ENCODE measurements at regions not wholly inside any gene's neighbourhood (a gene's known extent, or its start where the extent isn't known, plus 50 kb on each side); places are given as distances from the start of the nearest gene placed in this dataset.

GRCh38 chr18:30134020-30134419 lies 908.5 kb downstream of the DSC3 start:
- ATAC-seq (ENCODE audit: low read depth) (no peak), DNase-seq (no peak)
- Histone ChIP-seq H4K20me1 (ENCODE audit: control insufficient read depth, insufficient read depth, low read length, poor library complexity, severe bottlenecking) (no peaks in the 10 kb centered on the region), H3K27me3 (replicated peaks in 1 of 4; ENCODE audit: control extremely low read depth in 1 of 4, control insufficient read depth in 3 of 4, insufficient read depth in 4 of 4, low read length in 3 of 4) (no peaks in the 10 kb centered on the region), H3K36me3 (replicated peaks in 1 of 2; ENCODE audit: control extremely low read depth in 1 of 2, control insufficient read depth in 1 of 2, extremely low read depth in 1 of 2, insufficient read depth in 2 of 2, low read length in 1 of 2) (no peaks in the 10 kb centered on the region), H3K9me3 (ENCODE audit: control extremely low read depth in 1 of 3, control insufficient read depth in 2 of 3, insufficient read depth in 1 of 3, low read length in 2 of 3) (peaks cover 0 to 10% (median 3%) of the 10 kb centered on the region in 3 donors), H3K9ac (ENCODE audit: low read length) (no peak overlapping the region), H2AFZ (ENCODE audit: insufficient read depth, low read depth, low read length, poor library complexity, severe bottlenecking) (no peak overlapping the region), H3K79me2 (ENCODE audit: control insufficient read depth, insufficient read depth, low read length) (no peaks in the 10 kb centered on the region), H3K27ac (ENCODE audit: low read length in 2 of 2) (no peak overlapping the region), H3K4me1 (ENCODE audit: control insufficient read depth in 2 of 2, insufficient read depth in 2 of 2, low read length in 2 of 2) (no peaks in the 10 kb centered on the region), H3K4me3 (ENCODE audit: control extremely low read depth in 1 of 5, extremely low read depth in 1 of 5, insufficient read depth in 1 of 5, low read depth in 2 of 5, low read length in 4 of 5) (no peak overlapping the region), H3K4me2 (replicated peaks; ENCODE audit: low read depth, low read length, poor library complexity, severe bottlenecking) (no peak overlapping the region)
- Mint-ChIP-seq H3K27ac (no peak overlapping the region), H3K4me3 (no peak overlapping the region), H3K27me3 (no peaks in the 10 kb centered on the region), H3K9me3 (ENCODE audit: insufficient read depth) (peaks cover 7% of the 10 kb centered on the region), H3K4me1 (no peaks in the 10 kb centered on the region)
- 33% methylated on average over 1 of the region's 2 CpGs for WGBS (ENCODE audit: insufficient coverage)
- TF ChIP-seq CTCF (IDR thresholded peaks at IDR 0.05) (no peak), EZH2 (IDR thresholded peaks at IDR 0.05; ENCODE audit: borderline replicate concordance, insufficient read depth, low read depth, low read length, poor library complexity, severe bottlenecking) (no peak)
- intact Hi-C loops (cut with micrococcal nuclease), result no loop called here
- CTCF ChIA-PET, result no interaction called here
- POLR2A ChIA-PET, result no interaction called here

- Histone ChIP-seq H3K4me2 (replicated peaks; ENCODE audit: low read depth, low read length, poor library complexity, severe bottlenecking) (no peak overlapping the region), H3K9me3 (ENCODE audit: control extremely low read depth in 1 of 3, control insufficient read depth in 2 of 3, insufficient read depth in 1 of 3, low read length in 2 of 3) (peaks cover 0 to 8% (median 2%) of the 10 kb centered on the region in 3 donors), H2AFZ (ENCODE audit: insufficient read depth, low read depth, low read length, poor library complexity, severe bottlenecking) (no peak overlapping the region), H4K20me1 (ENCODE audit: control insufficient read depth, insufficient read depth, low read length, poor library complexity, severe bottlenecking) (no peaks in the 10 kb centered on the region), H3K36me3 (replicated peaks in 1 of 2; ENCODE audit: control extremely low read depth in 1 of 2, control insufficient read depth in 1 of 2, extremely low read depth in 1 of 2, insufficient read depth in 2 of 2, low read length in 1 of 2) (no peaks in the 10 kb centered on the region), H3K79me2 (ENCODE audit: control insufficient read depth, insufficient read depth, low read length) (no peaks in the 10 kb centered on the region), H3K4me3 (ENCODE audit: control extremely low read depth in 1 of 5, extremely low read depth in 1 of 5, insufficient read depth in 1 of 5, low read depth in 2 of 5, low read length in 4 of 5) (no peak overlapping the region), H3K27ac (ENCODE audit: low read length in 2 of 2) (no peak overlapping the region), H3K4me1 (ENCODE audit: control insufficient read depth in 2 of 2, insufficient read depth in 2 of 2, low read length in 2 of 2) (no peaks in the 10 kb centered on the region), H3K27me3 (replicated peaks in 1 of 4; ENCODE audit: control extremely low read depth in 1 of 4, control insufficient read depth in 3 of 4, insufficient read depth in 4 of 4, low read length in 3 of 4) (no peaks in the 10 kb centered on the region), H3K9ac (ENCODE audit: low read length) (no peak overlapping the region)
- POLR2A ChIA-PET, result no interaction called here
- CTCF ChIA-PET, result no interaction called here
- no peak for ATAC-seq (ENCODE audit: low read depth)
- DNase-seq, result no peak
- Mint-ChIP-seq H3K4me1 (no peaks in the 10 kb centered on the region), H3K27ac (no peak overlapping the region), H3K27me3 (no peaks in the 10 kb centered on the region), H3K9me3 (ENCODE audit: insufficient read depth) (peaks cover 7% of the 10 kb centered on the region), H3K4me3 (no peak overlapping the region)
- intact Hi-C loops (cut with micrococcal nuclease), result no loop called here
- TF ChIP-seq EZH2 (IDR thresholded peaks at IDR 0.05; ENCODE audit: borderline replicate concordance, insufficient read depth, low read depth, low read length, poor library complexity, severe bottlenecking) (no peak), CTCF (IDR thresholded peaks at IDR 0.05) (no peak)
- no CpG with 5 or more reads among the region's 1 CpG for WGBS (ENCODE audit: insufficient coverage)
Measured at GRCh38 chr18:30132959-30133358, 909.6 kb downstream of the DSC3 start.

Data from B cell (primary cell).